ENCODE measurements at regions not wholly inside any gene's neighbourhood (a gene's known extent, or its start where the extent isn't known, plus 50 kb on each side); places are given as distances from the start of the nearest gene placed in this dataset.

GRCh38 chr20:6426287-6426891 is 303.6 kb upstream of the FERMT1 start:
- H3K4me3 ChIP-seq (ENCODE audit: low read depth, poor library complexity, severe bottlenecking): no peak overlapping the region
- TF ChIP-seq CTCF (IDR thresholded peaks at IDR 0.05) (no peak), POLR2A (IDR thresholded peaks at IDR 0.05) (no peak)
- WGBS, 2 donors: 61 to 66% methylated on average over 1 of the region's 1 CpG
- DNase-seq (ENCODE audit: low spot score in 2 of 2): no peak
- intact Hi-C loops (cut with DNase I; ENCODE audit: low total_unique reads): no loop called here

- intact Hi-C loops (cut with DNase I; ENCODE audit: low total_unique reads): no loop called here
Measured at GRCh38 chr20:6421321-6422248, 298.8 kb upstream of the FERMT1 start.

GRCh38 chr20:6420336-6420735 is 297.5 kb upstream of the FERMT1 start:
- no peak for DNase-seq (ENCODE audit: low spot score in 2 of 2)
- 43 to 52% methylated on average over 1 of the region's 1 CpG for WGBS, 2 donors
- no peak overlapping the region for H3K4me3 ChIP-seq (ENCODE audit: low read depth, poor library complexity, severe bottlenecking)
- intact Hi-C loops (cut with DNase I; ENCODE audit: low total_unique reads): no loop called here
- TF ChIP-seq POLR2A (IDR thresholded peaks at IDR 0.05): no peak
- no peak for TF ChIP-seq CTCF (IDR thresholded peaks at IDR 0.05)

More at GRCh38 chr20:6421321-6422248, 298.8 kb upstream of the FERMT1 start:
- H3K4me3 ChIP-seq (ENCODE audit: low read depth, poor library complexity, severe bottlenecking): no peak overlapping the region
- WGBS, 2 donors: 58 to 66% methylated on average over 8 of the region's 8 CpGs
- no peak for TF ChIP-seq CTCF (IDR thresholded peaks at IDR 0.05)
- no peak for TF ChIP-seq POLR2A (IDR thresholded peaks at IDR 0.05)
- no peak for DNase-seq (ENCODE audit: low spot score in 2 of 2)

- TF ChIP-seq POLR2A (IDR thresholded peaks at IDR 0.05): no peak
- TF ChIP-seq CTCF (IDR thresholded peaks at IDR 0.05): no peak
- no peak overlapping the region for H3K4me3 ChIP-seq (ENCODE audit: low read depth, poor library complexity, severe bottlenecking)
- no peak for DNase-seq (ENCODE audit: low spot score in 2 of 2)
- intact Hi-C loops (cut with DNase I; ENCODE audit: low total_unique reads): no loop called here
Measured at GRCh38 chr20:6418732-6419131, 295.9 kb upstream of the FERMT1 start.

- 66 to 73% methylated on average over 2 of the region's 2 CpGs for WGBS, 2 donors
- TF ChIP-seq CTCF (IDR thresholded peaks at IDR 0.05) (no peak), POLR2A (IDR thresholded peaks at IDR 0.05) (no peak)
- no peak overlapping the region for H3K4me3 ChIP-seq (ENCODE audit: low read depth, poor library complexity, severe bottlenecking)
- no peak for DNase-seq (ENCODE audit: low spot score in 2 of 2)
- intact Hi-C loops (cut with DNase I; ENCODE audit: low total_unique reads): no loop called here
Measured at GRCh38 chr20:6416371-6416770, 293.5 kb upstream of the FERMT1 start.
